Keratinocyte (primary cell): ENCODE measurements at regions not wholly inside any gene's neighbourhood (a gene's known extent, or its start where the extent isn't known, plus 50 kb on each side); places are given as distances from the start of the nearest gene placed in this dataset.

ENCODE experiments used
- DNase-seq: peaks from one replicate; pipeline ENCODE4 v3.0.0-alpha.2; 2011; ENCODE audit warnings: low read depth, missing footprints, low spot score
- FAIRE-seq: peaks from 2 replicates; lab custom pipeline; 2011; peaks lifted over from hg19 to GRCh38; lab: Jason Lieb, UNC
- H2AFZ ChIP-seq: 2 replicates; pipeline ENCODE4 v1.6.0; 2012; ENCODE audit warnings: low read length, control low read depth, inconsistent platforms; ENCODE audit not compliant: control insufficient read depth
- H3K27ac ChIP-seq: 2 replicates; pipeline ENCODE4 v1.5.1; 2011; ENCODE audit warnings: low read length; ENCODE audit not compliant: control insufficient read depth, insufficient read depth
- H3K27me3 ChIP-seq: 3 replicates; pipeline ENCODE4 v1.6.0; 2011; ENCODE audit warnings: low read length; ENCODE audit not compliant: control insufficient read depth, insufficient read depth; ENCODE audit errors: extremely low read depth
- H3K36me3 ChIP-seq, 2 experiments: 2 replicates in 1 of 2; 3 replicates in 1 of 2; pipeline ENCODE4 v1.5.1; 2011; ENCODE audit warnings: low read length in 2 of 2, mild to moderate bottlenecking in 1 of 2; ENCODE audit not compliant: control insufficient read depth in 2 of 2, insufficient read depth in 2 of 2; ENCODE audit errors: extremely low read depth in 1 of 2
- H3K4me1 ChIP-seq: 3 replicates; pipeline ENCODE4 v1.5.1; 2011; ENCODE audit warnings: low read length; ENCODE audit not compliant: control insufficient read depth, insufficient read depth; ENCODE audit errors: extremely low read depth
- H3K4me2 ChIP-seq: 3 replicates; pipeline ENCODE4 v1.6.0; 2011; ENCODE audit warnings: low read depth, low read length; ENCODE audit not compliant: control insufficient read depth, insufficient read depth; ENCODE audit errors: extremely low read depth
- H3K4me3 ChIP-seq, 3 experiments: fragments of 200-600 bp in 1 of 3; sonication (generic) in 1 of 3; 2 replicates in 2 of 3; 3 replicates in 1 of 3; pipeline ENCODE4 v1.5.1; 2011 to 2016; ENCODE audit warnings: low read length in 3 of 3, mild to moderate bottlenecking in 3 of 3, control low read depth in 2 of 3, inconsistent platforms in 1 of 3, low read depth in 1 of 3, mixed read lengths in 1 of 3, mixed run types in 1 of 3, moderate library complexity in 1 of 3; ENCODE audit not compliant: control insufficient read depth in 2 of 3, insufficient read depth in 2 of 3; ENCODE audit errors: extremely low read depth in 1 of 3
- H3K79me2 ChIP-seq: 2 replicates; pipeline ENCODE4 v1.6.0; 2012; ENCODE audit warnings: low read length; ENCODE audit not compliant: control insufficient read depth, insufficient read depth
- H3K9ac ChIP-seq: 3 replicates; pipeline ENCODE4 v1.6.0; 2011; ENCODE audit warnings: low read length; ENCODE audit not compliant: control insufficient read depth, insufficient read depth; ENCODE audit errors: extremely low read depth
- H3K9me1 ChIP-seq: 3 replicates; pipeline ENCODE4 v1.6.0; 2011; ENCODE audit warnings: low read length; ENCODE audit not compliant: control insufficient read depth, insufficient read depth; ENCODE audit errors: extremely low read depth
- H3K9me3 ChIP-seq: 2 replicates; pipeline ENCODE4 v1.5.1; 2012; ENCODE audit warnings: low read depth, low read length; ENCODE audit not compliant: control insufficient read depth
- H4K20me1 ChIP-seq: 3 replicates; pipeline ENCODE4 v1.6.0; 2011; ENCODE audit warnings: low read length; ENCODE audit not compliant: control insufficient read depth, insufficient read depth; ENCODE audit errors: extremely low read depth
- CTCF ChIP-seq, 3 experiments: IDR thresholded peaks in 1 of 3; conservative IDR thresholded peaks in 1 of 3; optimal IDR thresholded peaks in 1 of 3; 2 replicates in 2 of 3; 3 replicates in 1 of 3; pipeline versions ENCODE3 to v1.5.1; 2011; ENCODE audit warnings: low read length in 3 of 3, mild to moderate bottlenecking in 3 of 3, moderate library complexity in 2 of 3, control low read depth in 1 of 3, inconsistent platforms in 1 of 3; ENCODE audit not compliant: insufficient read depth in 2 of 3; ENCODE audit errors: extremely low read depth in 1 of 3
- EZH2 ChIP-seq: IDR thresholded peaks from one replicate; pipeline ENCODE4 v1.6.1; 2012; ENCODE audit warnings: inconsistent platforms, mild to moderate bottlenecking, low read length, moderate library complexity
- dilution Hi-C: fragments of 300-500 bp; cut with MboI; formaldehyde crosslinking; loops from one replicate; pipeline ENCODE4 v1.7.0; 2020; ENCODE audit warnings: low sequenced_read_pairs; ENCODE audit not compliant: extremely low pct_ligation_motif_present

GRCh38 chr12:94801745-94802144 lies 151.4 kb upstream of the TMCC3 start:
- no peak overlapping the region for H3K9ac ChIP-seq
- H3K36me3 ChIP-seq, result no peaks in the 10 kb centered on the region
- no peaks in the 10 kb centered on the region for H4K20me1 ChIP-seq
- H3K9me1 ChIP-seq, result no peaks in the 10 kb centered on the region
- no peaks in the 10 kb centered on the region for H3K79me2 ChIP-seq
- H3K4me1 ChIP-seq, result peaks cover 14% of the 10 kb centered on the region
- dilution Hi-C loops, result no loop called here
- H3K9me3 ChIP-seq, result no peaks in the 10 kb centered on the region
- no peak overlapping the region for H3K4me3 ChIP-seq
- H2AFZ ChIP-seq, result no peak overlapping the region
- H3K27ac ChIP-seq, result no peak overlapping the region
- FAIRE-seq, result no peak
- TF ChIP-seq EZH2, result no peak
- TF ChIP-seq CTCF (optimal IDR thresholded peaks at IDR 0.05 in 1 of 3, IDR thresholded peaks at IDR 0.05 in 1 of 3, conservative IDR thresholded peaks at IDR 0.05 in 1 of 3; ENCODE audit: extremely low read depth in 1 of 3, insufficient read depth in 2 of 3, low read length in 3 of 3), result no peak
- no peak for DNase-seq
- no peak overlapping the region for H3K4me2 ChIP-seq
- no peaks in the 10 kb centered on the region for H3K27me3 ChIP-seq

- H3K27me3 ChIP-seq, result no peaks in the 10 kb centered on the region
- no peaks in the 10 kb centered on the region for H3K36me3 ChIP-seq
- DNase-seq (peak; percentile 26), FAIRE-seq (peak; percentile 99)
- H3K9me3 ChIP-seq, result no peaks in the 10 kb centered on the region
- H3K4me3 ChIP-seq, result no peak overlapping the region
- H3K4me1 ChIP-seq, result peaks cover 24% of the 10 kb centered on the region
- no peak for TF ChIP-seq EZH2
- no peak for TF ChIP-seq CTCF (optimal IDR thresholded peaks at IDR 0.05 in 1 of 3, IDR thresholded peaks at IDR 0.05 in 1 of 3, conservative IDR thresholded peaks at IDR 0.05 in 1 of 3; ENCODE audit: extremely low read depth in 1 of 3, insufficient read depth in 2 of 3, low read length in 3 of 3)
- no peak overlapping the region for H3K27ac ChIP-seq
- no peaks in the 10 kb centered on the region for H4K20me1 ChIP-seq
- no peak overlapping the region for H2AFZ ChIP-seq
- H3K79me2 ChIP-seq, result no peaks in the 10 kb centered on the region
- dilution Hi-C loops, result no loop called here
- H3K9me1 ChIP-seq, result no peaks in the 10 kb centered on the region
- H3K4me2 ChIP-seq, result no peak overlapping the region
- no peak overlapping the region for H3K9ac ChIP-seq
Measured at GRCh38 chr12:94799136-94799535, 148.8 kb upstream of the TMCC3 start.
